Panc1 (cell line): ENCODE measurements at regions not wholly inside any gene's neighbourhood (a gene's known extent, or its start where the extent isn't known, plus 50 kb on each side); places are given as distances from the start of the nearest gene placed in this dataset.

Source experiments
- CTCF ChIP-seq: fragments of 450-650 bp; IDR thresholded peaks from 2 replicates; pipeline ENCODE4 v1.5.1; 2017; ENCODE audit warnings: mild to moderate bottlenecking
- POLR2AphosphoS5 ChIP-seq: IDR thresholded peaks from 2 replicates; pipeline ENCODE4 v1.6.1; 2012; ENCODE audit warnings: mild to moderate bottlenecking, low read depth, low read length, moderate library complexity
- REST ChIP-seq, 2 experiments: IDR thresholded peaks; 2 replicates each; pipeline ENCODE4 v1.6.1; 2011 to 2012; ENCODE audit warnings: low read depth in 2 of 2, control low read depth in 1 of 2, low read length in 1 of 2, mild to moderate bottlenecking in 1 of 2, moderate library complexity in 1 of 2; ENCODE audit not compliant: insufficient read depth in 1 of 2
- SIN3A ChIP-seq: IDR thresholded peaks from 2 replicates; pipeline ENCODE4 v1.6.1; 2012; ENCODE audit warnings: low read depth, mild to moderate bottlenecking, low read length, moderate library complexity, borderline replicate concordance; ENCODE audit not compliant: insufficient read depth
- TCF7L2 ChIP-seq: IDR thresholded peaks from 2 replicates; pipeline ENCODE4 v1.6.1; 2011; ENCODE audit warnings: mild to moderate bottlenecking, low read depth, low read length, inconsistent platforms

GRCh38 chr12:38253778-38254177 lies 62.8 kb upstream of the ALG10B start:
- TF ChIP-seq CTCF = no peak
- TF ChIP-seq SIN3A = no peak
- no peak for TF ChIP-seq POLR2AphosphoS5
- no peak for TF ChIP-seq REST (IDR thresholded peaks at IDR 0.05; ENCODE audit: insufficient read depth in 1 of 2, low read depth in 2 of 2, low read length in 1 of 2)
- TF ChIP-seq TCF7L2 = no peak
